OCI-LY7 (cell line): ENCODE measurements at regions not wholly inside any gene's neighbourhood (a gene's known extent, or its start where the extent isn't known, plus 50 kb on each side); places are given as distances from the start of the nearest gene placed in this dataset.

ENCODE experiments used
- BruUV-seq: library from RNA; stranded (reverse); fragments of 400-500 nt; replicated peaks from 2 replicates; lab custom pipeline; 2021; lab: Mats Ljungman, UMichigan
- CTCF ChIA-PET: fragments of 300-600 bp; sonication (Branson Sonifier 250); formaldehyde crosslinking; loops from one replicate; lab custom pipeline; 2022; ENCODE audit warnings: antibody characterized with exemption; ENCODE audit not compliant: unreplicated experiment; lab: Charles Lee
- POLR2A ChIA-PET: fragments of 300-600 bp; sonication (Branson Sonifier 250); formaldehyde crosslinking; loops from one replicate; lab custom pipeline; 2022; ENCODE audit warnings: antibody characterized with exemption; lab: Charles Lee
- DNase-seq: peaks from one replicate; pipeline ENCODE4 v3.0.0-alpha.2; 2015; ENCODE audit warnings: low spot score
- H2AFZ ChIP-seq: fragments of 200-600 bp; sonication (generic), shearing (Covaris generic); 2 replicates; pipeline ENCODE4 v1.6.1; 2014; ENCODE audit warnings: mild to moderate bottlenecking, antibody characterized with exemption, low read length, moderate library complexity
- H3K27ac ChIP-seq: fragments of 200-600 bp; sonication (generic); 2 replicates; pipeline ENCODE4 v1.5.1; 2014; ENCODE audit warnings: mixed run types, low read depth, mild to moderate bottlenecking, moderate library complexity, low read length, inconsistent platforms; ENCODE audit not compliant: poor library complexity, severe bottlenecking
- H3K36me3 ChIP-seq: fragments of 200-600 bp; sonication (generic); 2 replicates; pipeline ENCODE4 v1.6.1; 2014; ENCODE audit warnings: mild to moderate bottlenecking, antibody characterized with exemption, low read length, moderate library complexity, mixed read lengths; ENCODE audit not compliant: insufficient read depth
- H3K4me1 ChIP-seq: fragments of 200-600 bp; sonication (generic); 2 replicates; pipeline ENCODE4 v1.5.1; 2014; ENCODE audit warnings: mild to moderate bottlenecking, low read length; ENCODE audit not compliant: insufficient read depth, poor library complexity, severe bottlenecking
- H3K4me2 ChIP-seq: fragments of 200-600 bp; sonication (generic); 2 replicates; pipeline ENCODE4 v1.6.1; 2014; ENCODE audit warnings: mild to moderate bottlenecking, low read length
- H3K4me3 ChIP-seq: fragments of 200-600 bp; sonication (generic); 2 replicates; pipeline ENCODE4 v1.5.1; 2014; ENCODE audit warnings: mild to moderate bottlenecking, low read depth, low read length; ENCODE audit not compliant: poor library complexity, severe bottlenecking
- H3K79me2 ChIP-seq: fragments of 200-600 bp; sonication (generic); 2 replicates; pipeline ENCODE4 v1.6.1; 2016; ENCODE audit warnings: low read depth, mild to moderate bottlenecking, low read length, moderate library complexity, mixed read lengths; ENCODE audit not compliant: insufficient read depth
- H3K9me2 ChIP-seq: fragments of 200-600 bp; sonication (generic); 2 replicates; pipeline ENCODE4 v1.6.1; 2016; ENCODE audit warnings: mild to moderate bottlenecking, low read length, mixed read lengths; ENCODE audit not compliant: insufficient read depth
- H3K9me3 ChIP-seq: fragments of 200-600 bp; sonication (generic); 2 replicates; pipeline ENCODE4 v1.6.1; 2014; ENCODE audit warnings: mild to moderate bottlenecking, mixed run types, low read length, mixed read lengths
- H4K20me1 ChIP-seq: fragments of 200-600 bp; sonication (generic); 2 replicates; pipeline ENCODE4 v1.6.1; 2014; ENCODE audit warnings: mild to moderate bottlenecking, antibody characterized with exemption, low read length, moderate library complexity, mixed read lengths; ENCODE audit not compliant: insufficient read depth
- EZH2phosphoT487 ChIP-seq: fragments of 200-600 bp; sonication (generic); IDR thresholded peaks from 2 replicates; pipeline ENCODE4 v1.6.1; 2018; ENCODE audit warnings: low read depth, borderline replicate concordance, mild to moderate bottlenecking, mixed run types, antibody characterized with exemption, low read length, moderate library complexity, mixed read lengths
- intact Hi-C: fragments of 100-400 bp; cut with micrococcal nuclease; formaldehyde crosslinking; loops from one replicate; pipeline ENCODE4 v1.10.0; 2022; ENCODE audit not compliant: unreplicated experiment
- TF ChIP-seq, protein P1 (sequence below): fragments of 200-600 bp; sonication (generic); conservative IDR thresholded peaks from 2 replicates; pipeline ENCODE4 v1.5.1; 2014; ENCODE audit warnings: mild to moderate bottlenecking, antibody characterized with exemption, low read length, moderate library complexity, mixed read lengths

DNA sequence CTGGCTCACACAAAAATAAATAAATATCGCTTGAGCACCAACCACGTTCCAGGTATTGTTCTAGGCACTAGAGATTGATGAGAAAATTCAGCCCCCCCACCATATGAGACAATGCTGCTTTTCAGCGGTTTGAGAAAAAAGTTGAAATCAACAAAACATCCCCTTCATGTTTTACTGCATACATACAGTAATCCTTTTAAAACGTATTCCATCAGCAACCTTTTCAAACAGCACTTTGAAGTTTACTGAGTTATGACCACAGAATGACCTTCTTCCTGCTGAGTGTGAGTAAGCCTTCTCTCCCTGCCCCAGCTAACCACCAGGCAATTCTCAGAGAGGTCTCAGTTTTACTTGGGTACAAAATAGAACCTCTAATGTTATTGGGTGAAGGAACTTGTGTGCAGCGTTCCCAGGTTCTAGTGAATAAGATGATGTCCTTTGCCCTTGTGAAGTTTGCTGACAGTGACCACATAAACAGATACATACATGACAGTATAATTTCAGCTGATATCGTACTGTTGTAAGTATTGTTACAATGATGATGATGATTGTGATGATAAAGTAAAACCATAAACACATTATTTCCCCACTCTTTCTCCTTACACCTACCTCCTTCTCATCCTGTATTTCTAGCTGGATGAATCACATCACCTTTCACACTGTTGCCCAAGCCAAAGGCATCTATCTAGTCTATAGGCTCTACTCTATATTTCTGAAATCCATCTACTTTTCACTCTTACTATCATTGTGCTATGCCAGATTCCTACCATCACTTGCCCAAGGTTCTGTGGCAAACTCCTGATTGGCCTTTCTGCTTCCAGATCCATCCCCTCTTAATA lies 124.4 kb upstream of the KRR1 start:
- Histone ChIP-seq H3K9me2 (no peaks in the 10 kb centered on the region), H3K4me3 (no peak overlapping the region), H3K79me2 (no peaks in the 10 kb centered on the region), H3K4me1 (peaks cover 12% of the 10 kb centered on the region), H3K9me3 (no peaks in the 10 kb centered on the region), H4K20me1 (no peaks in the 10 kb centered on the region), H2AFZ (no peak overlapping the region; the same call in 1 of the 2 replicates), H3K36me3 (no peaks in the 10 kb centered on the region), H3K4me2 (no peak overlapping the region), H3K27ac (no peak overlapping the region)
- no TSS peak for BruUV-seq
- POLR2A ChIA-PET = no interaction called here
- CTCF ChIA-PET = no interaction called here
- intact Hi-C loops = no loop called here
- no peak for DNase-seq
- no peak for TF ChIP-seq EZH2phosphoT487
- TF ChIP-seq, protein P1, sequence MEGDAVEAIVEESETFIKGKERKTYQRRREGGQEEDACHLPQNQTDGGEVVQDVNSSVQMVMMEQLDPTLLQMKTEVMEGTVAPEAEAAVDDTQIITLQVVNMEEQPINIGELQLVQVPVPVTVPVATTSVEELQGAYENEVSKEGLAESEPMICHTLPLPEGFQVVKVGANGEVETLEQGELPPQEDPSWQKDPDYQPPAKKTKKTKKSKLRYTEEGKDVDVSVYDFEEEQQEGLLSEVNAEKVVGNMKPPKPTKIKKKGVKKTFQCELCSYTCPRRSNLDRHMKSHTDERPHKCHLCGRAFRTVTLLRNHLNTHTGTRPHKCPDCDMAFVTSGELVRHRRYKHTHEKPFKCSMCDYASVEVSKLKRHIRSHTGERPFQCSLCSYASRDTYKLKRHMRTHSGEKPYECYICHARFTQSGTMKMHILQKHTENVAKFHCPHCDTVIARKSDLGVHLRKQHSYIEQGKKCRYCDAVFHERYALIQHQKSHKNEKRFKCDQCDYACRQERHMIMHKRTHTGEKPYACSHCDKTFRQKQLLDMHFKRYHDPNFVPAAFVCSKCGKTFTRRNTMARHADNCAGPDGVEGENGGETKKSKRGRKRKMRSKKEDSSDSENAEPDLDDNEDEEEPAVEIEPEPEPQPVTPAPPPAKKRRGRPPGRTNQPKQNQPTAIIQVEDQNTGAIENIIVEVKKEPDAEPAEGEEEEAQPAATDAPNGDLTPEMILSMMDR = no peak

DNA sequence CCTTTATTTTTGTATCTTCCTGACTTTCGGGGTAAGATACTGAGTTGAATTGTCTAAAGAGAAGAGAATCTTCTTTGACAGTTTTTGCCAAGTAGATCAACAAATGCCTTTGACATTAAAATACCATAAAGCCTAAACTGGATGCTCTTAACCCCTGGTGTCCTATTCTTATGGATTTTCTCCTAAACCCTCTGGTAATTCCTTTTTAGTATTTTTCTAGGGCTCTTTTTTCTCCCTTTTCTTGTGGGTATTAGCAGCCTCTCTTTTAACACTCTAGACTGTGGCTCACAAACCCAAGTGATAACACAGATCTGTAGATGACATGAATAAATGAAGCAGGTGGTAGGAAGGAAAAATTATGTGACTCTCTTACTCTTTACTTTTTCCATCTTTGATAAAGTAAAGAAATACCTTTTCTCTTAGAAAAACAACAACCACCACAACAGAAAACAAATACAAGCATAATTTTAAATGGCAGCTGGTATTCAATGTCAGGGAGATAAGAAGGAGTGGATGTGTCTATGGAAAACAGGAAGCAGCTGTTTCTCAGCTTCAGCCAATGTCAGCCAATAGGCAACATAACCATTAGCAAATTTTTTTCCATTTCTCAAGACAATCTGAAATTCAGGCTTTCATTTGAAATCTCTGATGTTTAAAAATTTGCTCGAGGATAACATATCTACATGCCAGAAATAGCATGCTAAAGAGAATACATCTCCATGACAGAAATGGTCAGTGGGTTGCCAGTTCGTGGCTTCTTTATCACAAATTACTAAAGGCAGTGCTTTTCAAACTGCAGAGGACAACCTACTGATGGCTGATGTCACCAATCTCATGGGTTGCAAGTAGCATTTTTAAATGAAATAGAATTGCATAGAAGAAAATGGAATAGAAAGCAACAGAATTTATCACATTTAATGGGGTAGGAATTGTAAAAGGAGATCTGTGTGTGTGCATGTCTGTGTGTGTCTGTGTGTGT lies 123.1 kb upstream of the KRR1 start:
- H3K9me3 ChIP-seq = no peaks in the 10 kb centered on the region
- H3K27ac ChIP-seq = no peak overlapping the region
- no peak for DNase-seq
- H4K20me1 ChIP-seq = no peaks in the 10 kb centered on the region
- H3K4me2 ChIP-seq = no peak overlapping the region
- no TSS peak for BruUV-seq
- intact Hi-C loops = no loop called here
- H2AFZ ChIP-seq = peak overlapping the region; percentile 41; the same call in 1 of the 2 replicates
- H3K9me2 ChIP-seq = no peaks in the 10 kb centered on the region
- no peak overlapping the region for H3K4me3 ChIP-seq
- ChIA-PET CTCF (no interaction called here), POLR2A (no interaction called here)
- H3K36me3 ChIP-seq = no peaks in the 10 kb centered on the region
- H3K4me1 ChIP-seq = peaks cover 1% of the 10 kb centered on the region
- TF ChIP-seq EZH2phosphoT487 = no peak
- TF ChIP-seq, protein P1 = no peak
- no peaks in the 10 kb centered on the region for H3K79me2 ChIP-seq
